GM18858 (cell line): ENCODE measurements at regions not wholly inside any gene's neighbourhood (a gene's known extent, or its start where the extent isn't known, plus 50 kb on each side); places are given as distances from the start of the nearest gene placed in this dataset.
"Not testable (repeated sequence)": the region's sequence is repeated elsewhere in the genome, so short reads cannot be mapped to it uniquely, and the experiment has no call there.

Experiments
- ATAC-seq: cut with Tn5 transposase; IDR thresholded peaks from one replicate; pipeline ENCODE4 v1.9.1; 2021; ENCODE audit not compliant: unreplicated experiment

GRCh38 chr11:42925916-42926315 lies 385.9 kb upstream of the API5 start:
- ATAC-seq, result no peak

- no peak for ATAC-seq
Observed at GRCh38 chr11:42947405-42947804, 364.4 kb upstream of the API5 start.

GRCh38 chr11:42949738-42950376 lies 361.9 kb upstream of the API5 start:
- ATAC-seq, result not testable (repeated sequence)

- no peak for ATAC-seq
Observed at GRCh38 chr11:42951266-42951665, 360.5 kb upstream of the API5 start.

- no peak for ATAC-seq
Observed at GRCh38 chr11:42957831-42958230, 354.0 kb upstream of the API5 start.

- no peak for ATAC-seq
Observed at GRCh38 chr11:42958635-42959034, 353.2 kb upstream of the API5 start.

- no peak for ATAC-seq
Observed at GRCh38 chr11:42960521-42961088, 351.2 kb upstream of the API5 start.

- ATAC-seq, result no peak
Observed at GRCh38 chr11:42967653-42968052, 344.1 kb upstream of the API5 start.

- no peak for ATAC-seq
Observed at GRCh38 chr11:42972741-42973140, 339.1 kb upstream of the API5 start.

GRCh38 chr11:42974510-42975179 lies 337.2 kb upstream of the API5 start:
- ATAC-seq, result no peak

- no peak for ATAC-seq
Observed at GRCh38 chr11:42975180-42975529, 336.6 kb upstream of the API5 start.

GRCh38 chr11:42976636-42977217 lies 335.1 kb upstream of the API5 start:
- no peak for ATAC-seq

GRCh38 chr11:42992594-42992993 lies 319.2 kb upstream of the API5 start:
- no peak for ATAC-seq

- ATAC-seq, result no peak
Observed at GRCh38 chr11:42996421-42997307, 315.1 kb upstream of the API5 start.

- ATAC-seq, result not testable (repeated sequence)
Observed at GRCh38 chr11:43004879-43005278, 306.9 kb upstream of the API5 start.

GRCh38 chr11:43010042-43010441 lies 301.8 kb upstream of the API5 start:
- ATAC-seq, result no peak

GRCh38 chr11:43012606-43013005 lies 299.2 kb upstream of the API5 start:
- ATAC-seq, result no peak

- peak; percentile 46 for ATAC-seq
Observed at GRCh38 chr11:43021466-43021865, 290.3 kb upstream of the API5 start.

- no peak for ATAC-seq
Observed at GRCh38 chr11:43034341-43034740, 277.5 kb upstream of the API5 start.

- no peak for ATAC-seq
Observed at GRCh38 chr11:43035086-43035485, 276.7 kb upstream of the API5 start.
